GM18868 (cell line): ENCODE measurements at regions not wholly inside any gene's neighbourhood (a gene's known extent, or its start where the extent isn't known, plus 50 kb on each side); places are given as distances from the start of the nearest gene placed in this dataset.
"Not testable (repeated sequence)": the region's sequence is repeated elsewhere in the genome, so short reads cannot be mapped to it uniquely, and the experiment has no call there.

Experiments used
- ATAC-seq: cut with Tn5 transposase; IDR thresholded peaks from one replicate; pipeline ENCODE4 v1.9.1; 2021; ENCODE audit warnings: mild to moderate bottlenecking, moderate library complexity; ENCODE audit not compliant: unreplicated experiment

GRCh38 chr10:63773962-63774361, 252.8 kb downstream of the REEP3 start:
- ATAC-seq: no peak

- ATAC-seq: no peak
Measured at GRCh38 chr10:63780101-63780500, 258.9 kb downstream of the REEP3 start.

- ATAC-seq: no peak
Measured at GRCh38 chr10:63781226-63781625, 260.0 kb downstream of the REEP3 start.

- no peak for ATAC-seq
Measured at GRCh38 chr10:63783882-63784281, 262.7 kb downstream of the REEP3 start.

- ATAC-seq: no peak
Measured at GRCh38 chr10:63788152-63788821, 267.1 kb downstream of the REEP3 start.

- ATAC-seq: no peak
Measured at GRCh38 chr10:63795094-63795860, 274.1 kb downstream of the REEP3 start.

- no peak for ATAC-seq
Measured at GRCh38 chr10:63798599-63799498, 277.6 kb downstream of the REEP3 start.

GRCh38 chr10:63799521-63800300, 278.5 kb downstream of the REEP3 start:
- ATAC-seq: no peak

- no peak for ATAC-seq
Measured at GRCh38 chr10:63801166-63801565, 280.0 kb downstream of the REEP3 start.

- ATAC-seq: no peak
Measured at GRCh38 chr10:63806330-63806729, 285.1 kb downstream of the REEP3 start.

- ATAC-seq: no peak
Measured at GRCh38 chr10:63812501-63812900, 291.3 kb downstream of the REEP3 start.

- ATAC-seq: no peak
Measured at GRCh38 chr10:63819753-63820329, 298.6 kb downstream of the REEP3 start.

GRCh38 chr10:63822496-63822895, 301.3 kb downstream of the REEP3 start:
- no peak for ATAC-seq

GRCh38 chr10:63825111-63825510, 303.9 kb downstream of the REEP3 start:
- ATAC-seq: no peak

GRCh38 chr10:63825766-63826165, 304.6 kb downstream of the REEP3 start:
- no peak for ATAC-seq

GRCh38 chr10:63827018-63827417, 305.8 kb downstream of the REEP3 start:
- not testable (repeated sequence) for ATAC-seq

GRCh38 chr10:63829020-63829419, 307.8 kb downstream of the REEP3 start:
- no peak for ATAC-seq

- ATAC-seq: no peak
Measured at GRCh38 chr10:63829573-63830149, 308.5 kb downstream of the REEP3 start.

- no peak for ATAC-seq
Measured at GRCh38 chr10:63832686-63833085, 311.5 kb downstream of the REEP3 start.
